HG02852 (cell line): ENCODE measurements at regions not wholly inside any gene's neighbourhood (a gene's known extent, or its start where the extent isn't known, plus 50 kb on each side); places are given as distances from the start of the nearest gene placed in this dataset.
"Not testable (repeated sequence)": the region's sequence is repeated elsewhere in the genome, so short reads cannot be mapped to it uniquely, and the experiment has no call there.

Experiments used
- ATAC-seq: cut with Tn5 transposase; IDR thresholded peaks from one replicate; pipeline ENCODE4 v1.9.1; 2021; ENCODE audit warnings: mild to moderate bottlenecking, moderate library complexity; ENCODE audit not compliant: unreplicated experiment

- ATAC-seq, result no peak
Observed at GRCh38 chr2:67616749-67617148, 219.6 kb downstream of the ETAA1 start.

GRCh38 chr2:67619204-67619603 is 222.1 kb downstream of the ETAA1 start:
- no peak for ATAC-seq

- ATAC-seq, result not testable (repeated sequence)
Observed at GRCh38 chr2:67623741-67624140, 226.6 kb downstream of the ETAA1 start.

GRCh38 chr2:67625178-67625577 is 228.0 kb downstream of the ETAA1 start:
- no peak for ATAC-seq

GRCh38 chr2:67625690-67626475 is 228.8 kb downstream of the ETAA1 start:
- no peak for ATAC-seq

- no peak for ATAC-seq
Observed at GRCh38 chr2:67626656-67627055, 229.5 kb downstream of the ETAA1 start.

GRCh38 chr2:67627456-67628207 is 230.5 kb downstream of the ETAA1 start:
- ATAC-seq, result no peak

- no peak for ATAC-seq
Observed at GRCh38 chr2:67628892-67629291, 231.8 kb downstream of the ETAA1 start.

GRCh38 chr2:67631483-67631882 is 234.3 kb downstream of the ETAA1 start:
- no peak for ATAC-seq

- ATAC-seq, result no peak
Observed at GRCh38 chr2:67633212-67633856, 236.2 kb downstream of the ETAA1 start.

- no peak for ATAC-seq
Observed at GRCh38 chr2:67638146-67638545, 241.0 kb downstream of the ETAA1 start.

- no peak for ATAC-seq
Observed at GRCh38 chr2:67641312-67642045, 244.3 kb downstream of the ETAA1 start.

- ATAC-seq, result no peak
Observed at GRCh38 chr2:67642046-67642382, 244.9 kb downstream of the ETAA1 start.

- no peak for ATAC-seq
Observed at GRCh38 chr2:67642961-67643360, 245.8 kb downstream of the ETAA1 start.

- no peak for ATAC-seq
Observed at GRCh38 chr2:67645280-67646138, 248.4 kb downstream of the ETAA1 start.

- ATAC-seq, result no peak
Observed at GRCh38 chr2:67646714-67647333, 249.7 kb downstream of the ETAA1 start.

GRCh38 chr2:67649331-67650261 is 252.5 kb downstream of the ETAA1 start:
- no peak for ATAC-seq

- no peak for ATAC-seq
Observed at GRCh38 chr2:67650291-67651133, 253.4 kb downstream of the ETAA1 start.
